GM23338 (cell line): ENCODE measurements at regions not wholly inside any gene's neighbourhood (a gene's known extent, or its start where the extent isn't known, plus 50 kb on each side); places are given as distances from the start of the nearest gene placed in this dataset.

Source experiments
- ATAC-seq: fragments of 200-7000 bp; cut with Tn5 transposase; 3 replicates; pipeline ENCODE4 v1.9.1; 2020
- DNase-seq: peaks from one replicate; pipeline ENCODE4 v3.0.0-alpha.2; 2015; ENCODE audit warnings: low spot score
- H2AFZ ChIP-seq: fragments of 200-600 bp; sonication (generic); 2 replicates; pipeline ENCODE4 v1.8.0; 2016; ENCODE audit warnings: antibody characterized with exemption, mild to moderate bottlenecking, moderate library complexity
- H3F3A ChIP-seq: fragments of 200-600 bp; sonication (generic); replicated peaks from 2 replicates; pipeline ENCODE4 v1.8.0; 2017; ENCODE audit warnings: antibody characterized with exemption, mixed run types, low read depth
- H3K27ac ChIP-seq: fragments of 200-600 bp; sonication (generic); 2 replicates; pipeline ENCODE4 v1.6.1; 2016; ENCODE audit warnings: low read depth
- H3K27me3 ChIP-seq: fragments of 200-600 bp; sonication (generic); 2 replicates; pipeline ENCODE4 v1.8.0; 2016; ENCODE audit warnings: mild to moderate bottlenecking, mixed run types, moderate library complexity; ENCODE audit not compliant: insufficient read depth
- H3K36me3 ChIP-seq: fragments of 200-600 bp; sonication (generic); 2 replicates; pipeline ENCODE4 v1.8.0; 2016; ENCODE audit warnings: mild to moderate bottlenecking; ENCODE audit not compliant: insufficient read depth
- H3K4me1 ChIP-seq: fragments of 200-600 bp; sonication (generic); 2 replicates; pipeline ENCODE4 v1.8.0; 2016; ENCODE audit warnings: mild to moderate bottlenecking, moderate library complexity; ENCODE audit not compliant: insufficient read depth
- H3K4me2 ChIP-seq: fragments of 200-600 bp; sonication (generic); 2 replicates; pipeline ENCODE4 v1.7.1; 2017; ENCODE audit warnings: mixed run types
- H3K4me3 ChIP-seq: fragments of 200-600 bp; sonication (generic); 2 replicates; pipeline ENCODE4 v1.6.1; 2016; ENCODE audit warnings: mixed run types
- H3K79me2 ChIP-seq: fragments of 200-600 bp; sonication (generic); replicated peaks from 2 replicates; pipeline ENCODE4 v1.8.0; 2017; ENCODE audit warnings: mild to moderate bottlenecking; ENCODE audit not compliant: insufficient read depth
- H3K9me2 ChIP-seq: fragments of 200-600 bp; sonication (generic); 2 replicates; pipeline ENCODE4 v1.8.0; 2017; ENCODE audit not compliant: insufficient read depth
- H4K20me1 ChIP-seq: fragments of 200-600 bp; sonication (generic); replicated peaks from 2 replicates; pipeline ENCODE4 v1.8.0; 2017; ENCODE audit warnings: mild to moderate bottlenecking; ENCODE audit not compliant: insufficient read depth
- H3K27ac Mint-ChIP-seq: 2 replicates; pipeline ENCODE4 v1.8.0; 2020; ENCODE audit warnings: inconsistent platforms, mild to moderate bottlenecking, moderate library complexity, mixed read lengths
- H3K27me3 Mint-ChIP-seq: 3 replicates; pipeline ENCODE4 v1.8.0; 2022; ENCODE audit warnings: low read depth, mild to moderate bottlenecking, moderate library complexity, mixed read lengths, inconsistent platforms; ENCODE audit not compliant: insufficient read depth, poor library complexity
- H3K36me3 Mint-ChIP-seq: 3 replicates; pipeline ENCODE4 v1.8.0; 2021; ENCODE audit warnings: low read depth, mild to moderate bottlenecking, inconsistent platforms, moderate library complexity, mixed read lengths
- H3K4me1 Mint-ChIP-seq: 3 replicates; pipeline ENCODE4 v1.8.0; 2020; ENCODE audit warnings: mild to moderate bottlenecking, inconsistent platforms, mixed read lengths
- H3K4me3 Mint-ChIP-seq: 3 replicates; pipeline ENCODE4 v1.8.0; 2021; ENCODE audit warnings: moderate library complexity, mild to moderate bottlenecking, inconsistent platforms, mixed read lengths
- H3K9me3 Mint-ChIP-seq: 3 replicates; pipeline ENCODE4 v1.8.0; 2020; ENCODE audit warnings: moderate library complexity, mild to moderate bottlenecking, inconsistent platforms, mixed read lengths
- CREB1 ChIP-seq: fragments of 250-450 bp; sonication (Bioruptor Pico); IDR thresholded peaks from 2 replicates; pipeline ENCODE4 v1.5.0; 2020; ENCODE audit warnings: low read depth, mild to moderate bottlenecking, moderate library complexity
- EZH2 ChIP-seq: fragments of 200-600 bp; sonication (generic); IDR thresholded peaks from one replicate; pipeline ENCODE4 v1.8.0; 2017; ENCODE audit warnings: antibody characterized with exemption, mild to moderate bottlenecking, low read depth; ENCODE audit not compliant: unreplicated experiment
- ZNF331 ChIP-seq: fragments of 250-450 bp; sonication (Bioruptor Pico); IDR thresholded peaks from 2 replicates; pipeline ENCODE4 v1.5.0; 2020; ENCODE audit warnings: low read depth, mild to moderate bottlenecking, moderate library complexity
- TF ChIP-seq, protein P1 (sequence below): fragments of 250-450 bp; sonication (Bioruptor Pico); IDR thresholded peaks from 2 replicates; pipeline ENCODE4 v1.5.0; 2020; ENCODE audit warnings: mild to moderate bottlenecking, moderate library complexity
- TF ChIP-seq, protein P2 (sequence below), 2 experiments: fragments of 200-600 bp in 1 of 2; sonication (generic) in 1 of 2; conservative IDR thresholded peaks; 2 replicates each; pipeline versions ENCODE4 v1.5.1 to v1.6.1; 2016 to 2017; ENCODE audit warnings: antibody characterized with exemption in 2 of 2, low read depth in 2 of 2, mild to moderate bottlenecking in 2 of 2, moderate library complexity in 1 of 2

DNA sequence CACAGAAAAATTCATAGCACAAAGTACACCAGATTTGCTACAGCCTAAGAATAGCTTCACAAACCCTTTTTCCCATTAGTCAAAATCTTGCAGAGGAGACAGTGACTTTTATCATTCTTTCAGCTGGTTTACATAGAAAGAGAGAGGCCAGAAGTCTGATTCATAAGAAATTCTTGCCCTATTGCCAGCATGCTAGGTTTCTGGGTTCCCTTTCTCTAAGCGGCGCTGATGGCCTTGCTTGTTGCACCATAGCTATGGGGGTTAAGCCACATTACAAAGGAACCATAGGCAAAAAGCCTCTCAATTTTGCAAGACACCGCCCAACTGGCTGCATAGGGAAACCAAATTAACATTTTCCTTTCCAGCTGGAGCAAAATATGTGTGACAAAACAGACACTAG, 87.4 kb downstream of the ZNF467 start (continued):
- TF ChIP-seq, protein P1, sequence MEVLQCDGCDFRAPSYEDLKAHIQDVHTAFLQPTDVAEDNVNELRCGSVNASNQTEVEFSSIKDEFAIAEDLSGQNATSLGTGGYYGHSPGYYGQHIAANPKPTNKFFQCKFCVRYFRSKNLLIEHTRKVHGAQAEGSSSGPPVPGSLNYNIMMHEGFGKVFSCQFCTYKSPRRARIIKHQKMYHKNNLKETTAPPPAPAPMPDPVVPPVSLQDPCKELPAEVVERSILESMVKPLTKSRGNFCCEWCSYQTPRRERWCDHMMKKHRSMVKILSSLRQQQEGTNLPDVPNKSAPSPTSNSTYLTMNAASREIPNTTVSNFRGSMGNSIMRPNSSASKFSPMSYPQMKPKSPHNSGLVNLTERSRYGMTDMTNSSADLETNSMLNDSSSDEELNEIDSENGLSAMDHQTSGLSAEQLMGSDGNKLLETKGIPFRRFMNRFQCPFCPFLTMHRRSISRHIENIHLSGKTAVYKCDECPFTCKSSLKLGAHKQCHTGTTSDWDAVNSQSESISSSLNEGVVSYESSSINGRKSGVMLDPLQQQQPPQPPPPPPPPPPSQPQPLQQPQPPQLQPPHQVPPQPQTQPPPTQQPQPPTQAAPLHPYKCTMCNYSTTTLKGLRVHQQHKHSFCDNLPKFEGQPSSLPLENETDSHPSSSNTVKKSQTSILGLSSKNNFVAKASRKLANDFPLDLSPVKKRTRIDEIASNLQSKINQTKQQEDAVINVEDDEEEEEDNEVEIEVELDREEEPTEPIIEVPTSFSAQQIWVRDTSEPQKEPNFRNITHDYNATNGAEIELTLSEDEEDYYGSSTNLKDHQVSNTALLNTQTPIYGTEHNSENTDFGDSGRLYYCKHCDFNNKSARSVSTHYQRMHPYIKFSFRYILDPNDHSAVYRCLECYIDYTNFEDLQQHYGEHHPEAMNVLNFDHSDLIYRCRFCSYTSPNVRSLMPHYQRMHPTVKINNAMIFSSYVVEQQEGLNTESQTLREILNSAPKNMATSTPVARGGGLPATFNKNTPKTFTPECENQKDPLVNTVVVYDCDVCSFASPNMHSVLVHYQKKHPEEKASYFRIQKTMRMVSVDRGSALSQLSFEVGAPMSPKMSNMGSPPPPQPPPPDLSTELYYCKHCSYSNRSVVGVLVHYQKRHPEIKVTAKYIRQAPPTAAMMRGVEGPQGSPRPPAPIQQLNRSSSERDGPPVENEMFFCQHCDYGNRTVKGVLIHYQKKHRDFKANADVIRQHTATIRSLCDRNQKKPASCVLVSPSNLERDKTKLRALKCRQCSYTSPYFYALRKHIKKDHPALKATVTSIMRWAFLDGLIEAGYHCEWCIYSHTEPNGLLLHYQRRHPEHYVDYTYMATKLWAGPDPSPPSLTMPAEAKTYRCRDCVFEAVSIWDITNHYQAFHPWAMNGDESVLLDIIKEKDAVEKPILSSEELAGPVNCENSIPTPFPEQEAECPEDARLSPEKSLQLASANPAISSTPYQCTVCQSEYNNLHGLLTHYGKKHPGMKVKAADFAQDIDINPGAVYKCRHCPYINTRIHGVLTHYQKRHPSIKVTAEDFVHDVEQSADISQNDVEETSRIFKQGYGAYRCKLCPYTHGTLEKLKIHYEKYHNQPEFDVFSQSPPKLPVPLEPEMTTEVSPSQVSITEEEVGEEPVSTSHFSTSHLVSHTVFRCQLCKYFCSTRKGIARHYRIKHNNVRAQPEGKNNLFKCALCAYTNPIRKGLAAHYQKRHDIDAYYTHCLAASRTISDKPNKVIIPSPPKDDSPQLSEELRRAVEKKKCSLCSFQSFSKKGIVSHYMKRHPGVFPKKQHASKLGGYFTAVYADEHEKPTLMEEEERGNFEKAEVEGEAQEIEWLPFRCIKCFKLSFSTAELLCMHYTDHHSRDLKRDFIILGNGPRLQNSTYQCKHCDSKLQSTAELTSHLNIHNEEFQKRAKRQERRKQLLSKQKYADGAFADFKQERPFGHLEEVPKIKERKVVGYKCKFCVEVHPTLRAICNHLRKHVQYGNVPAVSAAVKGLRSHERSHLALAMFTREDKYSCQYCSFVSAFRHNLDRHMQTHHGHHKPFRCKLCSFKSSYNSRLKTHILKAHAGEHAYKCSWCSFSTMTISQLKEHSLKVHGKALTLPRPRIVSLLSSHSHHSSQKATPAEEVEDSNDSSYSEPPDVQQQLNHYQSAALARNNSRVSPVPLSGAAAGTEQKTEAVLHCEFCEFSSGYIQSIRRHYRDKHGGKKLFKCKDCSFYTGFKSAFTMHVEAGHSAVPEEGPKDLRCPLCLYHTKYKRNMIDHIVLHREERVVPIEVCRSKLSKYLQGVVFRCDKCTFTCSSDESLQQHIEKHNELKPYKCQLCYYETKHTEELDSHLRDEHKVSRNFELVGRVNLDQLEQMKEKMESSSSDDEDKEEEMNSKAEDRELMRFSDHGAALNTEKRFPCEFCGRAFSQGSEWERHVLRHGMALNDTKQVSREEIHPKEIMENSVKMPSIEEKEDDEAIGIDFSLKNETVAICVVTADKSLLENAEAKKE (CRISPR knock-in tag) = no peak

DNA sequence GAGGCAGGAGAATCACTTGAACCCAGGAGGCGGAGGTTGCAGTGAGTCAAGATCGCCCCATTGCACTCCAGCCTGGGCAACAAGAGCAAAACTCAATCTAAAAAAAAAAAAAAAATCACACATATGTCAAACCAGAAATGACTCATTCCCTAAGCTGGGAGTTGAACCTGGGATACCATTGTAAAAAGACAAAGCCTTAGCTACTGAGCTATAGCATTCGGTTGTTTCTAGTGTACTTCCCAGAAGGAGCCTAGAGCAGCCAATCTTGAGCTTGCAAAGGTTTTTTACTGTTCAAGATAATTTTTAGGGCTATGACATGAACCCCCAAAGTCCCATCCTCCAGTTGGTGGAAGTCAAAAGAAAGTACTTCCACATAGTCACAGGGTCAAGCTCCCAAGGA, 87.9 kb downstream of the ZNF467 start:
- peaks cover 4% of the 10 kb centered on the region; the same call in 2 of the 3 replicates for H3K9me3 Mint-ChIP-seq
- ATAC-seq = no peak

More for the DNA sequence above, 87.9 kb downstream of the ZNF467 start:
- TF ChIP-seq CREB1 (CRISPR knock-in tag) (no peak), EZH2 (no peak), ZNF331 (CRISPR knock-in tag) (no peak)
- TF ChIP-seq, protein P2, sequence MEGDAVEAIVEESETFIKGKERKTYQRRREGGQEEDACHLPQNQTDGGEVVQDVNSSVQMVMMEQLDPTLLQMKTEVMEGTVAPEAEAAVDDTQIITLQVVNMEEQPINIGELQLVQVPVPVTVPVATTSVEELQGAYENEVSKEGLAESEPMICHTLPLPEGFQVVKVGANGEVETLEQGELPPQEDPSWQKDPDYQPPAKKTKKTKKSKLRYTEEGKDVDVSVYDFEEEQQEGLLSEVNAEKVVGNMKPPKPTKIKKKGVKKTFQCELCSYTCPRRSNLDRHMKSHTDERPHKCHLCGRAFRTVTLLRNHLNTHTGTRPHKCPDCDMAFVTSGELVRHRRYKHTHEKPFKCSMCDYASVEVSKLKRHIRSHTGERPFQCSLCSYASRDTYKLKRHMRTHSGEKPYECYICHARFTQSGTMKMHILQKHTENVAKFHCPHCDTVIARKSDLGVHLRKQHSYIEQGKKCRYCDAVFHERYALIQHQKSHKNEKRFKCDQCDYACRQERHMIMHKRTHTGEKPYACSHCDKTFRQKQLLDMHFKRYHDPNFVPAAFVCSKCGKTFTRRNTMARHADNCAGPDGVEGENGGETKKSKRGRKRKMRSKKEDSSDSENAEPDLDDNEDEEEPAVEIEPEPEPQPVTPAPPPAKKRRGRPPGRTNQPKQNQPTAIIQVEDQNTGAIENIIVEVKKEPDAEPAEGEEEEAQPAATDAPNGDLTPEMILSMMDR (conservative IDR thresholded peaks at IDR 0.05; ENCODE audit: low read depth in 2 of 2) = no peak
- no peaks in the 10 kb centered on the region for H3K9me2 ChIP-seq
- H3K4me2 ChIP-seq = no peak overlapping the region
- no peaks in the 10 kb centered on the region for H3K36me3 ChIP-seq
- peaks cover 50% of the 10 kb centered on the region for H3K4me1 ChIP-seq
- no peak overlapping the region; the same call in 1 of the 2 replicates for H2AFZ ChIP-seq
- Mint-ChIP-seq H3K4me3 (no peak overlapping the region), H3K27me3 (no peaks in the 10 kb centered on the region), H3K4me1 (peaks cover 54% of the 10 kb centered on the region), H3K27ac (no peak overlapping the region), H3K36me3 (peaks cover 7% of the 10 kb centered on the region; the same call in 2 of the 3 replicates)
- no peaks in the 10 kb centered on the region for H3K27me3 ChIP-seq
- H3K27ac ChIP-seq = no peak overlapping the region; the same call in 1 of the 2 replicates
- H3K4me3 ChIP-seq = no peak overlapping the region
- DNase-seq = no peak
- H3F3A ChIP-seq = peaks cover 2% of the 10 kb centered on the region; the same call in 1 of the 2 replicates
- H3K79me2 ChIP-seq = no peaks in the 10 kb centered on the region
- no peaks in the 10 kb centered on the region for H4K20me1 ChIP-seq
